ENCODE measurements at regions not wholly inside any gene's neighbourhood (a gene's known extent, or its start where the extent isn't known, plus 50 kb on each side); places are given as distances from the start of the nearest gene placed in this dataset.

DNA sequence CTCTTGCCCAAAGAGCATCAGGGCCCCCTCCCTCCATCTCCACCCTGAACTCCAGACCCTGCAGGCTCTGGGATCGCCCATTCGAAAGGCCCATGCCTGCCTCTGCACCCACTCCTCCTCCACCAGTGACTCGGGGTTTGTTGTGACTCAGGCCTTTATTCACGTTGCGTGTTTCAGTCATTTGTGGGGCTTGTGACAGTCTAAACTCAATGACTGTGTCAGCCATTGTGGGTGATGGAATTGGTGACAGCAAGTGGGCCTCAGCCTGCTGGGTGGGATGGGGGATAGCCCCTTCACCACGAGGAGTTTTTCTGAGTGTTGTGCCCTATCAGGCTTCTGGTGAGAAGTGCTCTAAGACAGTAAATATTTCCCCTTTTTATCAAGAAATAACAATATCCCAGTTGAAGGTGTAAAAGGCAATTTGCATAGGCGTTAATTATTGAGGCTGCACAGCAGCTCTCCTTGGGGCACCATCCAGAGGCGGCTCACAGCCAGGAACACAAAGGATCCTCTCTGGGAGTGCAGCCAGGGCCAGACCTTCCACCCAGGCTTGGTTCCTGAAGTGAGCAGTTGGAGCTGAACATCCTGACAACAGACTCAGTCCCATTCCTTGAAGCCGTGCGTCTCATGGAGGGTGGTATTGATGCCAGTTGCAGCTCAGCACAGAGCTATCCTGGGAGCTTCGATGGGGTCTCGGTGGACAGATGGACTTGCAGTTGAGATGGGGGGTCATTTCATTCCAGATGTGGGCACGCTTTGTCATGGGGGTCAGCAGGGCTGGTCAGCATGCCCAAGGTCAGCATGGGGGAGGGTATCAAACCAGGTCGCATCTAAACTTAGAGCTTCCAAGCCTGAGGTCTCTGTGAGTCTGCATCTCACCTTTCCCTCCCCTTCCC, 135.6 kb upstream of the CACNA1E start:
- Histone ChIP-seq H3K4me3 (no peak overlapping the region), H3K9me3 (no peaks in the 10 kb centered on the region), H3K27me3 (no peaks in the 10 kb centered on the region), H3K27ac (no peak overlapping the region), H3K36me3 (no peaks in the 10 kb centered on the region), H3K4me1 (no peaks in the 10 kb centered on the region)
- TF ChIP-seq, protein P1, sequence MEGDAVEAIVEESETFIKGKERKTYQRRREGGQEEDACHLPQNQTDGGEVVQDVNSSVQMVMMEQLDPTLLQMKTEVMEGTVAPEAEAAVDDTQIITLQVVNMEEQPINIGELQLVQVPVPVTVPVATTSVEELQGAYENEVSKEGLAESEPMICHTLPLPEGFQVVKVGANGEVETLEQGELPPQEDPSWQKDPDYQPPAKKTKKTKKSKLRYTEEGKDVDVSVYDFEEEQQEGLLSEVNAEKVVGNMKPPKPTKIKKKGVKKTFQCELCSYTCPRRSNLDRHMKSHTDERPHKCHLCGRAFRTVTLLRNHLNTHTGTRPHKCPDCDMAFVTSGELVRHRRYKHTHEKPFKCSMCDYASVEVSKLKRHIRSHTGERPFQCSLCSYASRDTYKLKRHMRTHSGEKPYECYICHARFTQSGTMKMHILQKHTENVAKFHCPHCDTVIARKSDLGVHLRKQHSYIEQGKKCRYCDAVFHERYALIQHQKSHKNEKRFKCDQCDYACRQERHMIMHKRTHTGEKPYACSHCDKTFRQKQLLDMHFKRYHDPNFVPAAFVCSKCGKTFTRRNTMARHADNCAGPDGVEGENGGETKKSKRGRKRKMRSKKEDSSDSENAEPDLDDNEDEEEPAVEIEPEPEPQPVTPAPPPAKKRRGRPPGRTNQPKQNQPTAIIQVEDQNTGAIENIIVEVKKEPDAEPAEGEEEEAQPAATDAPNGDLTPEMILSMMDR (IDR thresholded peaks at IDR 0.05), result no peak
- intact Hi-C loops (cut with DNase I), result no loop called here
- no peak for DNase-seq (ENCODE audit: low spot score in 2 of 2)

DNA sequence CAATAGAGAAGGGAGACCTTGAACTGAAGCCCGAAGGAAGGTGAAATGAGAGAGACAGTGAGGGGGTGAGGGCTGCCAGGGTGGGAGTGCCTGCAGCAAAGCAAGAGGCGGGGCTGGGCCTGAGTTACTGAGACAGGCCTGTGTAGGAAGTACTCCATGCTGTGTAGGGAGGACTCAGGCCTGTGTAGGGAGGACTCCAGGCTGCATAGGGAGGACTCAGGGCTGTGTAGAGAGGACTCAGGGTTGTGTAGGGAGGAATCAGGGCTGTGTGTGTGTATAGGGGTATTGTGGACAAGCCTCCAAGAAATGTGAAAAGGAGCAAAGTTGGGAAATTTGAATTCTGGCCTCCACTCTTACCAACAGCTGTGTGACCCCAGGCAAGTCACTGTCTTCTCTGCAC, 133.8 kb upstream of the CACNA1E start:
- H3K27ac ChIP-seq, result no peak overlapping the region
- intact Hi-C loops (cut with DNase I), result no loop called here
- H3K4me1 ChIP-seq, result no peaks in the 10 kb centered on the region
- H3K9me3 ChIP-seq, result no peaks in the 10 kb centered on the region
- TF ChIP-seq, protein P1 (IDR thresholded peaks at IDR 0.05), result no peak
- no peaks in the 10 kb centered on the region for H3K36me3 ChIP-seq
- no peak for DNase-seq (ENCODE audit: low spot score in 2 of 2)
- no peaks in the 10 kb centered on the region for H3K27me3 ChIP-seq
- H3K4me3 ChIP-seq, result no peak overlapping the region

DNA sequence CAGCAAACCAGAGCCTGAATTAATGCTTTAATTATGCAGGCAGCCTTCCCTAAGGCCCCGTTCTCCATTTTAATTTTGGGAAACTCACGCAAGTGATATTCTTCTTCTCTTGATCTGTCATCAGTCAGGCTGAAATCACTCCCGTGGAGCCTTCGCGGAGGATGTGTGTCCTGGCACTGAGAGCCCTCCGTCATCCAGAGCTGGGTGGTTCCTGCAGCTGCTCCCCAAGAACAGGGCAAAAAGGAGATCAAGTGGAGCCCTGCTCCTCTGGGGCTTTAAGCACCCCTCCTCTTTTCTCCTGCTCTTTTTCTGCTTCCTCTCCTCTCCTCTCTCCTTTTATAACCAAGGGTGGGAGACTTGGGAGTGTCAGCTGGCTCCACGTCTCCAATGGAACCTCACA, 133.2 kb upstream of the CACNA1E start:
- intact Hi-C loops (cut with DNase I), result no loop called here
- no peaks in the 10 kb centered on the region for H3K9me3 ChIP-seq

DNA sequence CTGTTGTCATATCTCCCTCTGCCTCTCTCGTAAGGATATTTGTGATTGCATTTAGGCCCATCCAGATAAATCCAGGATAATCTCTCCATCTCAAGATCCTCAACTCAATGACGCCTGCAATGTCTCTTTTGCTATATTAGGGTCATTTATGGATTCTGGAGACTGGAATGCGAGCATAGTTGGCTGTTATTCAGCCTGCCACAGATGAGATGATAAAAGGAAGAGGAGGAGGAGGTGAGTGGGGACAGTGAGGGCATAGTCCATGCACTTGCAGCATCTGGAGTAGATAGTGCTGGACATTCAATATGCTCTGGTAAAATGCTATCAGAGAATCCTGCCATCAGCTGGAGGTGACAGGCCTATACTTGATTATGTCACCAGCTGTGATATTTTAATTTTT, 131.6 kb upstream of the CACNA1E start:
- Histone ChIP-seq H3K27ac (no peak overlapping the region), H3K36me3 (no peaks in the 10 kb centered on the region), H3K4me3 (no peak overlapping the region), H3K4me1 (no peaks in the 10 kb centered on the region), H3K9me3 (no peaks in the 10 kb centered on the region), H3K27me3 (no peaks in the 10 kb centered on the region)
- DNase-seq (ENCODE audit: low spot score in 2 of 2), result no peak
- TF ChIP-seq, protein P1 (IDR thresholded peaks at IDR 0.05), result no peak
- intact Hi-C loops (cut with DNase I), result no loop called here

More for the DNA sequence above, 133.2 kb upstream of the CACNA1E start:
- Histone ChIP-seq H3K36me3 (no peaks in the 10 kb centered on the region), H3K4me3 (no peak overlapping the region), H3K27ac (no peak overlapping the region), H3K4me1 (no peaks in the 10 kb centered on the region), H3K27me3 (no peaks in the 10 kb centered on the region)
- TF ChIP-seq, protein P1 (IDR thresholded peaks at IDR 0.05), result no peak
- no peak for DNase-seq (ENCODE audit: low spot score in 2 of 2)

DNA sequence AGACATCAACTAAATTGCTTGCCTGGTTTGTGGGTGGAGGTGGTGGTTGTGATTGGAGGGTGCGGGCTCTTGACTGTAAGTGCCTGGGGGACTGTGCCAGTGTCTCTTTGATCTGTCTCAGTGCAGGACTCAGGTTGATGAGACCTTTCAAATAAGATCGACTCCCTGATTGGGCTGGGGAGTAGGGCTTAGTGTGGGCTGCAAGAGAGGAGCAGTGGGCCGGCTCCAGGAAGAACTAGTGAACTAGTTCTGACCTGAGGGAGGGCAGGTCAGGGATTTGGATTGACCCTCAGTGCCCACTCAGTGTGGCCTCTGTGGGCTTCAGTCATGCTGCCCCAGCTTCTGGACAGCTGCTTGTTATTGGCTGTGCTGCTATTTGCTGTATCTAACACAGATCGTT, 130.6 kb upstream of the CACNA1E start:
- no peak for DNase-seq (ENCODE audit: low spot score in 2 of 2)
- intact Hi-C loops (cut with DNase I), result no loop called here

More for the DNA sequence above, 130.6 kb upstream of the CACNA1E start:
- H3K9me3 ChIP-seq, result no peaks in the 10 kb centered on the region
- TF ChIP-seq, protein P1 (IDR thresholded peaks at IDR 0.05), result no peak
- no peak overlapping the region for H3K27ac ChIP-seq
- no peaks in the 10 kb centered on the region for H3K36me3 ChIP-seq
- no peaks in the 10 kb centered on the region for H3K4me1 ChIP-seq
- H3K27me3 ChIP-seq, result no peaks in the 10 kb centered on the region
- no peak overlapping the region for H3K4me3 ChIP-seq

Measured in ascending aorta (tissue), 2 donors.